Ishikawa (cell line): ENCODE measurements at regions not wholly inside any gene's neighbourhood (a gene's known extent, or its start where the extent isn't known, plus 50 kb on each side); places are given as distances from the start of the nearest gene placed in this dataset.

Experiments used
- CEBPB ChIP-seq: IDR thresholded peaks from 2 replicates; pipeline ENCODE4 v1.6.1; 2012
- CREB1 ChIP-seq: IDR thresholded peaks from 2 replicates; pipeline ENCODE4 v1.6.1; 2012; ENCODE audit warnings: low read depth
- EGR1 ChIP-seq: IDR thresholded peaks from 2 replicates; pipeline ENCODE4 v1.6.1; 2012
- EP300 ChIP-seq: IDR thresholded peaks from 2 replicates; pipeline ENCODE4 v1.6.1; 2012; ENCODE audit warnings: borderline replicate concordance
- FOXM1 ChIP-seq: IDR thresholded peaks from 2 replicates; pipeline ENCODE4 v1.6.1; 2012; ENCODE audit warnings: low read depth, borderline replicate concordance
- NFIC ChIP-seq: IDR thresholded peaks from 2 replicates; pipeline ENCODE4 v1.6.1; 2012
- RAD21 ChIP-seq: IDR thresholded peaks from 2 replicates; pipeline ENCODE4 v1.6.1; 2012; ENCODE audit warnings: low read depth
- REST ChIP-seq: IDR thresholded peaks from 2 replicates; pipeline ENCODE4 v1.6.1; 2012; ENCODE audit warnings: low read depth, mild to moderate bottlenecking
- TAF1 ChIP-seq: IDR thresholded peaks from 2 replicates; pipeline ENCODE4 v1.6.1; 2012; ENCODE audit warnings: low read depth, mild to moderate bottlenecking
- TCF12 ChIP-seq: IDR thresholded peaks from 2 replicates; pipeline ENCODE4 v1.6.1; 2012; ENCODE audit warnings: low read depth
- TEAD4 ChIP-seq: IDR thresholded peaks from 2 replicates; pipeline ENCODE4 v1.6.1; 2012
- USF1 ChIP-seq: IDR thresholded peaks from 2 replicates; pipeline ENCODE4 v1.6.1; 2012
- YY1 ChIP-seq: IDR thresholded peaks from 2 replicates; pipeline ENCODE4 v1.6.1; 2012; ENCODE audit warnings: low read depth
- ZBTB7A ChIP-seq: IDR thresholded peaks from 2 replicates; pipeline ENCODE4 v1.6.1; 2012; ENCODE audit warnings: low read depth
- TF ChIP-seq, protein P1 (sequence below): IDR thresholded peaks from 2 replicates; pipeline ENCODE4 v1.6.1; 2012

DNA sequence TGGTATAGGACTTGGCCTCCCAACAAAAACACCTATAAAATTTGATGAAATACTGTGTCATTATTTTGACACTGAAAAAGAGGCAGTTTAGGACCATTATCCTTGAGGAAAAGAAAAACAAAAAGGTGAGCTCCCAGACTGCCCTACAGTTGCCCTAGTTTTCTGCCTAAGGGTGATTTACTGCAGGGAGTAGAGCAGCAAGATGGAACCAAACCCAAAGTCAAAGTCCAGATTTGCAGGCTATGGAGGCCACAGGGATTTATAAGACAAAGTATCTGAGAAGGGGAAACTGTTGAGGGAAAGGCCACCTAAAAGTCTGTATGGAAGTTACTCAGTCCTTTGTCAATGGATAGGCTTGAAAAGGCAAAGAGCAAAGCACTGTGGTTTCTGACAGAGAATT is 112.4 kb upstream of the TRPC4 start:
- no peak for TF ChIP-seq TCF12
- no peak for TF ChIP-seq YY1
- no peak for TF ChIP-seq RAD21
- no peak for TF ChIP-seq CREB1
- TF ChIP-seq TAF1, result no peak
- TF ChIP-seq ZBTB7A, result no peak

DNA sequence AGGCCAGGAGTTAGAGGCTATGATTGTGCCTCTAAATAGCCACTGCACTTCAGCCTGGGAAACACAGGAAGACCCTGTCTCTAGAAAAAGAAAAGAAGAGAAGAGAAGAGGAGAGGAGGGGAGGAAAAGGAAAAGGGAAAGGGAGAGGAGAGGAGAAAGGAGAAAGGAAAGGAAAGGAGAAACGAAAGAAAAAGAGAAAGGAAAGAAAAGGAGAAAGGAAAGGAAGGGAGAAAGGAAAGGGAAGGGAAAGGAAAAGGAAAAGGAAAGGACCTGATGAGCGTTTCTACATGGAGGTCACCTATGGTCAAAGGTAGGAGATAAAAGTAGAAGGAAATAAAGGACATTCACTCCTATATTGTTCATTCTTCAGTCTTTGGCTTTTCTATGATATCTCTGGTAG is 109.1 kb upstream of the TRPC4 start:
- no peak for TF ChIP-seq EGR1
- TF ChIP-seq RAD21, result no peak
- no peak for TF ChIP-seq EP300
- TF ChIP-seq USF1, result no peak
- TF ChIP-seq REST, result no peak
- TF ChIP-seq TAF1, result no peak
- TF ChIP-seq ZBTB7A, result no peak

DNA sequence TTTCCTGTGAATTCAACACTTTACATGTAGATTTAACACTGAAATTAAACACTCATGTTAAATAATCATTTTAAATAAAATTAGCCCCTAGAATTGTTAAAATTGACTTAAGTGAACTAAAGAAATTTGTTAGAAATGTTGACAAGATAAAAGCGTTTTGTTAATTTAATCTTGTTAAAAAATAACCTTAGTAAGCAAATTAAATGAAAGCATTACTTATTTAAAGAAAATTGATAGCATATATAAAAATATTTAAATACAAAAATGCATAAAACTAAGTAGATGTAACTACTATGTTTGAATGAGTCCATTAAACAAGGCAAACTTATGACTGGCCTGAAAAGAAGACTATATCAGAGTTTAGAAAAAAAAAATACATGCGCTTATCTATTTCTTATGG is 99.0 kb upstream of the TRPC4 start:
- TF ChIP-seq REST, result no peak
- TF ChIP-seq YY1, result no peak
- TF ChIP-seq CEBPB, result no peak
- no peak for TF ChIP-seq USF1

DNA sequence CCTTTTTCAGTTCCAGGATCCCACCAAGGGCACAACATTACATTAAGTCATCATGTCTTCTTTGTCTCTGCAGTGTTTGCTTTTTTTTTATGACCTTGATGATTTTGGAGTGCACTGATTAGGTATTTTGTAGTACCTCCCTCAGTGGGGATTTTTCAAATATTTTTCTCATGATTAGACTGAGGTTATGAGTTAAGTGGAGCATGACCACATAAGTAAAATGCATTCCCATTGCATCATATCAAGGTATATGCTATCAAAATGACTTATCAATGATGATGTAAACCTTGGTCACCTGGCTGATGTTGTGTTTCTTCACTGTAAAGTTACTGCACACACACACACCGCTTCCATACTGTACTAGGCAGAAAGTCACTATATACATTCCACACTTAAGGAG is 96.7 kb upstream of the TRPC4 start:
- peak; percentile 17; the same call in 1 of the 2 replicates for TF ChIP-seq CEBPB
- no peak for TF ChIP-seq USF1
- no peak for TF ChIP-seq TCF12
- no peak for TF ChIP-seq NFIC
- TF ChIP-seq EP300, result no peak
- TF ChIP-seq FOXM1, result no peak
- no peak for TF ChIP-seq RAD21
- TF ChIP-seq, protein P1, sequence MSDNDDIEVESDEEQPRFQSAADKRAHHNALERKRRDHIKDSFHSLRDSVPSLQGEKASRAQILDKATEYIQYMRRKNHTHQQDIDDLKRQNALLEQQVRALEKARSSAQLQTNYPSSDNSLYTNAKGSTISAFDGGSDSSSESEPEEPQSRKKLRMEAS, result no peak
- TF ChIP-seq TEAD4, result peak; percentile 50; the same call in 1 of the 2 replicates
- no peak for TF ChIP-seq CREB1
- TF ChIP-seq EGR1, result no peak
- TF ChIP-seq YY1, result no peak
- no peak for TF ChIP-seq ZBTB7A
- no peak for TF ChIP-seq REST

GRCh38 chr13:37960427-37960826 is 90.9 kb upstream of the TRPC4 start:
- TF ChIP-seq CREB1, result no peak
- TF ChIP-seq TEAD4, result no peak
- no peak for TF ChIP-seq REST
- TF ChIP-seq ZBTB7A, result no peak
- no peak for TF ChIP-seq TCF12
- 0 out of 2 replicates have a peak, but pooled peaks have one; percentile 7 for TF ChIP-seq RAD21
- no peak for TF ChIP-seq EP300
- TF ChIP-seq FOXM1, result no peak
- no peak for TF ChIP-seq EGR1
